ENCODE measurements at regions not wholly inside any gene's neighbourhood (a gene's known extent, or its start where the extent isn't known, plus 50 kb on each side); places are given as distances from the start of the nearest gene placed in this dataset.
"Not testable (repeated sequence)": the region's sequence is repeated elsewhere in the genome, so short reads cannot be mapped to it uniquely, and the experiment has no call there.

DNA sequence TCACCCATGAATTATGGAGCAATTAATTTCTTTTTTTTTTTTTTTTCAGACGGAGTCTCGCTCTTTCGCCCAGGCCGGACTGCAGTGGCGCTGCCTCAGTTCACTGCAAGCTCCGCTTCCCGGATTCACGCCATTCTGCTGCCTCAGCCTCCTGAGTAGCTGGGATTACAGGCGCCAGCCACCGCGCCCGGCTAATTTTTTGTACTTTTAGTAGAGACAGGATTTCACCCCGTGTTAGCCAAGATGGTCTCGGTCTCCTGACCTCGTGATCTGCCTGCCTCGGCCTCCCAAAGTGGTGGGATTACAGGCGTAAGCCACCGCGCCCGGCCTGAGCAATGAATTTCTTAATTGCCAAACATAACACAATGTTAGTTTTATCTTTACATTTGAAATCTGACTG is 1261.2 kb downstream of the CDH11 start:
- H3K36me3 Mint-ChIP-seq; H3K27ac Mint-ChIP-seq; H3K27me3 Mint-ChIP-seq; H3K9me3 Mint-ChIP-seq (ENCODE audit: low read depth); H3K4me1 Mint-ChIP-seq; CTCF ChIA-PET; ATAC-seq; DNase-seq; H3K4me3 Mint-ChIP-seq: not testable (repeated sequence)

DNA sequence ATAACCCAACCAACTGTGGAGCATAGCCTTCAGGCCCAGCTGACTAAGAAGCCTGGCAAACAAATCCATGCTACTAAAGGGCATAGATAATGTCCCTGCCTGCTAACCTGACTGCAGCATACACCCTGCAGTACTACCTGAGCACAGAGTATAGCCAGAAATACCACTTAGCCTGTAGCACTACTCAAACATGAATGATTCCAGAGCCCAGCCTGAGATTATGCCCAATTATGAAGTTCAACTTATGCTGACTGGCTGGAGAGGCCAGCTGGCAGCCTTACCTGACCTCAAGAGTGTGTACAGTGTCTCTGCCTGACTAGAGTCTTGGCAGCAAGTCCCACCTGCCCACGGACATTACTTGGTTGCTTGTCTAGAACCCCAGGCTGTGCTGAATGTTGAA is 1265.3 kb downstream of the CDH11 start:
- H3K4me3 Mint-ChIP-seq: no peak overlapping the region
- no peak overlapping the region for H3K27ac Mint-ChIP-seq
- no peaks in the 10 kb centered on the region for H3K4me1 Mint-ChIP-seq
- CTCF ChIA-PET: no interaction called here
- no peaks in the 10 kb centered on the region for H3K36me3 Mint-ChIP-seq
- DNase-seq (no peak), ATAC-seq (no peak)
- H3K27me3 Mint-ChIP-seq: no peaks in the 10 kb centered on the region
- H3K9me3 Mint-ChIP-seq (ENCODE audit: low read depth): peaks cover 6% of the 10 kb centered on the region

DNA sequence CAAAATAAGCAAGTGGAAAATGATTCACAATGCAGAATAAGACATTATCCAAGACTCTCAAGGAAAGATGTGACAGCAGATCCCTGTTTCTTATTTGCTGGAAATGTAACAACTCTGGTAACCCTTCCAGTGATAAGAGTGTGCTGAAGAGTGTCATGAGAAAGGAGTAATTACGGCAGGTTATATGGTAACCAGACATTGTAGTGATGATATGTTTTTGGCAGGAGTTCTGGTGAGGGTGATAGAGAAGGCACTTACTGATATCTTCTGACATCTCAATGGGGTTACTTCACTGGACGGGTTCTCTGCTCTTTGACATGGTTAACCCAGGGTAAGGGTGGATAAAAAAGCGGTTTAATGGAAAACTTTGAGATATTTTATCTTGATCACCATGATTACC is 1270.9 kb downstream of the CDH11 start:
- H3K36me3 Mint-ChIP-seq: no peaks in the 10 kb centered on the region
- no peaks in the 10 kb centered on the region for H3K4me1 Mint-ChIP-seq
- H3K9me3 Mint-ChIP-seq (ENCODE audit: low read depth): peaks cover 25% of the 10 kb centered on the region
- H3K4me3 Mint-ChIP-seq: no peak overlapping the region
- DNase-seq: no peak
- no peak overlapping the region for H3K27ac Mint-ChIP-seq
- CTCF ChIA-PET: no interaction called here
- H3K27me3 Mint-ChIP-seq: no peaks in the 10 kb centered on the region
- ATAC-seq: no peak

DNA sequence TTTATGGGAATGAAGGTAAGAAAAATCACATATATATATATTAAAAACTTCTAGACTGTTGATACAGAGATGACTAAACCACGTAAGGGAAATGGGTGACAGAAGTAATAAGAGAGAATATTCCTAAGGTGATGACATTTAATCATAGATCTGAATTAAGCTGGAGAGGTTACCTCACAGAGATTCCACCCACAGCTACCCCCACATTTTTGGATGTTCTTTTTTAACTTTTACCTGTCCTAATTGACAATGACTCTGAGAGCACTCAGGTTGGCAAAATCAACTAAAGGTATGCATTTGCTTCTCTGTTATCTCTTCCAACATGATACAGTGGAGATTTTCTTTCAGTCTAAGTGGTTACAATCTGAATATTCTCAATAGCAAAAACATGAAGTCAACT is 1280.6 kb downstream of the CDH11 start:
- peaks cover 20% of the 10 kb centered on the region for H3K9me3 Mint-ChIP-seq (ENCODE audit: low read depth)
- CTCF ChIA-PET: no interaction called here

DNA sequence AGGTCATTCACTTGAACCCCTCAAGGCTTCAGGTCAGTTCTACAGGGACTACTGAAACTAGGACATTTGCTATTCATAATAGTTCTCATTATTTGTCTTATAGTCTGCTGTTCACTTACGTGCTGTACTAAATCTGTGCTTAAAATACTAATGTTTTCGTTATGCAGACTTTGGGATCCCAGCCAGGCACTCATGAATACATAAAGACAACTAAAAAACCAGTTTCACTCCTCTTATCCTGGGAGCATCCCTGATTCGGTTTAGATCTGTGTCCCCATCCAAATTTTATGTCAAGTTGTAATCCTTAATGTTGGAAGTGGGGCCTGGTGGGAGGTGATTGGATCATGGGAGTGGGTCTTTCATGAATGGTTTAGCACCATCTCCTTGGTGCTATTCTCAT is 1291.8 kb downstream of the CDH11 start:
- Mint-ChIP-seq H3K4me1 (no peaks in the 10 kb centered on the region), H3K36me3 (no peaks in the 10 kb centered on the region), H3K27ac (no peak overlapping the region), H3K9me3 (ENCODE audit: low read depth) (peaks cover 14% of the 10 kb centered on the region), H3K4me3 (no peak overlapping the region), H3K27me3 (no peaks in the 10 kb centered on the region)
- DNase-seq: no peak
- no peak for ATAC-seq
- CTCF ChIA-PET: no interaction called here

More for the DNA sequence above, 1280.6 kb downstream of the CDH11 start:
- Mint-ChIP-seq H3K4me3 (no peak overlapping the region), H3K27ac (no peak overlapping the region), H3K36me3 (no peaks in the 10 kb centered on the region), H3K4me1 (no peaks in the 10 kb centered on the region), H3K27me3 (no peaks in the 10 kb centered on the region)
- DNase-seq (no peak), ATAC-seq (no peak)

DNA sequence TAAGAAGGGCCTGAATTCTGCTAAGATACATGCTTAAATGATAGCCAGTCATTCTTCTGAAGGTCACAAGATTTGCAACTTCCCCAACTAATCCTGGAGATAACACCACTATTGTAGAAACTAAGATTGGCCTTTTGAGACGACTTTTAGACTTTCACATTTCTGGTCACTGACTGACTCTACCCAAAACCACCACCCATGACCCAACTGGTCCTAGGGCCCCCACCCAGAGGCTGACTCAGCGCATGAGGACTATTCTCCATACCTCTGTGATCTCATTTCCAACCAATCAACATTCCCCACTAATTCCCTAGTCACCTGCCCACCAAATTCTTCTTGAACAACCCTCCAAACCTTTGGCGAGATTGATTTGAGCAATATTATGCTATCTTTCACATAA is 1299.0 kb downstream of the CDH11 start:
- H3K27me3 Mint-ChIP-seq: no peaks in the 10 kb centered on the region
- H3K36me3 Mint-ChIP-seq: no peaks in the 10 kb centered on the region
- no peaks in the 10 kb centered on the region for H3K4me1 Mint-ChIP-seq
- no peak overlapping the region for H3K27ac Mint-ChIP-seq
- DNase-seq: no peak
- H3K4me3 Mint-ChIP-seq: no peak overlapping the region
- CTCF ChIA-PET: no interaction called here
- no peak for ATAC-seq
- H3K9me3 Mint-ChIP-seq (ENCODE audit: low read depth): peaks cover 11% of the 10 kb centered on the region

DNA sequence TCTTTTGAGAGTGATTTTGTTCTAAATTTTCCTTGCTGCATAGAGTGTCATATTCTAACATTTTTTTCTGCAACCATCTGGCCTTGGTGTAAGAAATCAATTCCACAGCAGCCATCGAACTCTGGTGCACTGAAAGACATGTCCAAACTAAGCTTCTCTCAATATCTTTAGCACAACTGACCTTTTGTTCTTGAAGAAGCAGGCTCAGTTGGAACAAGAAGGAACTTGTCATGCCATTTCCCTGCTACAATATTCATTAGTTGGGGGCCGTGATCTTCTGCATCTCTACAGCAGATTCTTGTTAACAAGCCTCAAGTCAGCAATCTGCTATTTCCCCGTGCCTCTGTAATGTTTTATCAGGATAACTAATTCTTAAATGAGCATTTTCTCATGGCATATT is 1305.6 kb downstream of the CDH11 start:
- Mint-ChIP-seq H3K27ac (no peak overlapping the region), H3K4me1 (no peaks in the 10 kb centered on the region), H3K36me3 (no peaks in the 10 kb centered on the region), H3K27me3 (no peaks in the 10 kb centered on the region), H3K9me3 (ENCODE audit: low read depth) (peaks cover 6% of the 10 kb centered on the region), H3K4me3 (no peak overlapping the region)
- ATAC-seq: no peak
- DNase-seq: no peak
- CTCF ChIA-PET: no interaction called here

DNA sequence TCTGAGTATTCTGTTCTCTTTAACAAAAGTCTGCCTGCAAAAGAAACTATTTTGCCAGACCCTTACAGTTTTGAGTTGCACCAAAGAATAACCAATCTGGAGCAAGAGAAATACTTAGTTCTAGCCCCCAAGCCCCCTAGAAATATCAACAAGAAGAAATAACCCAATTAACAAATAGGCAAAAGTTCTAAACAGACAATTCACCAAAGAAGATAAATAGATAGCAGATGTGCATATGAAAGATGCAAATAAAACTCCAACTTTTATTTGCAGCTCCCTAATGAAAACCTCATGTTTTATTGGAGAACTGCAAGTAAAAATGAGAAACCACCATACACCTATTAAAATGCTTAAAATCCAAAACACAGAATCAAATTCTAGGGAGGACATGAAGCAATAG is 1308.0 kb downstream of the CDH11 start:
- ATAC-seq: no peak
- CTCF ChIA-PET: no interaction called here
- no peaks in the 10 kb centered on the region for H3K27me3 Mint-ChIP-seq
- no peak overlapping the region for H3K4me3 Mint-ChIP-seq
- no peak for DNase-seq
- peaks cover 5% of the 10 kb centered on the region for H3K9me3 Mint-ChIP-seq (ENCODE audit: low read depth)
- H3K36me3 Mint-ChIP-seq: no peaks in the 10 kb centered on the region
- no peak overlapping the region for H3K27ac Mint-ChIP-seq
- H3K4me1 Mint-ChIP-seq: no peaks in the 10 kb centered on the region

DNA sequence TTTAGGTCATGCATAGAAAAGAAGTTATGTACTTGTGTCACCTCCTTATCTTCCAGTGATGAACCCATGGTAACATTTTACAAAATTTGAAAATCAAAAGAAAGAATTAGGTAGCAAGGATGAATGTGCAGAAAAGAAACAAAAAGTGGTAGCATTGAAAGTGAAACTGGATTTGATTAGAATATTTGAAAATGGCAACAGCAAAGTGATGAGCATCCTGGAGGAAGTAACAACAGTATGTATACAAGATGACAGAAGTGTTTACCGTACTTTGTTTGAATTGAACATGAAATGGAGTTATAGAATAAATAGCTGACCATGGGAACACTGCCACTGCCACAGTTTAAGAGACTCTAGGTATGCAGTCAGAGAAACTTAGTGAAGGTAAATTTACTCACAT is 1313.1 kb downstream of the CDH11 start:
- H3K27ac Mint-ChIP-seq: no peak overlapping the region
- H3K27me3 Mint-ChIP-seq: no peaks in the 10 kb centered on the region
- DNase-seq (no peak), ATAC-seq (no peak)
- H3K4me3 Mint-ChIP-seq: no peak overlapping the region
- H3K9me3 Mint-ChIP-seq (ENCODE audit: low read depth): peaks cover 9% of the 10 kb centered on the region
- no peaks in the 10 kb centered on the region for H3K36me3 Mint-ChIP-seq
- no peaks in the 10 kb centered on the region for H3K4me1 Mint-ChIP-seq
- CTCF ChIA-PET: no interaction called here

DNA sequence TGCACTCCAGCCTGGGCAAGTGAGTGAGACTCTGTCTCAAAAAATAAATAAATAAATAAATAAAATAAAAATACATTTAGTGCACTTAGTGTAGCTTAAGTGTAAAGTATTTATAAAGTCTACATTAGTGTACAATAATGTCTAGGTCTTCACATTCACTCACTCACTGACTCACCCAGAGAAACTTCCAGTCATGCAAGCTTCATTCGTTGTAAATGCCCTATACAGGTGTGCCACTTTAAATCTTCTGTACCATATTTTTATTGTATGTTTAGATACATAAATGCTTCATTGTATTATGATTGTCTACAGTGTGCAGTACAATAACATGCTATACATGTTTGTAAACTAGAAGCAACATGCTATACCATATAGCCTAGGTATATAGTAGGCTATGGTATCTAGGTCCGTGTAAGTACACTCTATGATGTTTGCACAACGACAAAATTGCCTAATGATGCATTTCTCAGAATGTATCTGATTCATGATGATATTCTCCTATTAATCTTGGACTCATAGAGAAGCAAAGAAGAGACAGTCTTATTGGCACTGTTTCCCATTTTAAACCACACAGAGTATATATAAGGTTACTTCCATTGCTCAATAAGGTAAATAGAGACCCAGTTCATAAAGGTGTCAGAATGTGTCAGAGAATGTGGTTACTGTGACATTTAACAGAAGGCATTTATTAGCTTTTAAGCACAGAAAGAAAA is 1314.9 kb downstream of the CDH11 start:
- H3K9me3 Mint-ChIP-seq (ENCODE audit: low read depth): peaks cover 9% of the 10 kb centered on the region
- DNase-seq: no peak

DNA sequence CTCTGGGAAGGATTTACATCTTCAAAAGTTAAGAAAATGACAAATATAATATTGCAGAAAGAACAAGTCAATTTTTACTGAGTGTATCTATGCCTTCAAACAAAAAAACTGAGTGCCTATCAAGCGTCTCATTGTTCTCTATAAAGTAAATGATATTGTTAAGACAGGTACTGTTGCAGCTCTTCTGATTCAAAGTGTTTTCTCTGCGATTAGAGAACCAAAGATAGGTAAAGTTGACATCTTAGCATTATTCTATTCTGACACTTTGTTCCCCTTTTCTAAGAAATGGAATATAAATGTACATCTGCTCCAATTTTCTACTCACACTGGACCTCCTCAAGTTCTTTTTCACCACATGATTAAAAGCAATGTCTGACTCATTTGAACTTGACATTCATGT is 1317.7 kb downstream of the CDH11 start:
- no peaks in the 10 kb centered on the region for H3K27me3 Mint-ChIP-seq
- no peak overlapping the region for H3K27ac Mint-ChIP-seq
- no peaks in the 10 kb centered on the region for H3K4me1 Mint-ChIP-seq
- CTCF ChIA-PET: no interaction called here
- no peak overlapping the region for H3K4me3 Mint-ChIP-seq
- no peaks in the 10 kb centered on the region for H3K36me3 Mint-ChIP-seq
- ATAC-seq: no peak
- DNase-seq: no peak
- H3K9me3 Mint-ChIP-seq (ENCODE audit: low read depth): peaks cover 9% of the 10 kb centered on the region

More for the DNA sequence above, 1314.9 kb downstream of the CDH11 start:
- Mint-ChIP-seq H3K4me3 (no peak overlapping the region), H3K27ac (no peak overlapping the region), H3K27me3 (no peaks in the 10 kb centered on the region), H3K36me3 (no peaks in the 10 kb centered on the region), H3K4me1 (no peaks in the 10 kb centered on the region)
- no peak for ATAC-seq
- CTCF ChIA-PET: no interaction called here

DNA sequence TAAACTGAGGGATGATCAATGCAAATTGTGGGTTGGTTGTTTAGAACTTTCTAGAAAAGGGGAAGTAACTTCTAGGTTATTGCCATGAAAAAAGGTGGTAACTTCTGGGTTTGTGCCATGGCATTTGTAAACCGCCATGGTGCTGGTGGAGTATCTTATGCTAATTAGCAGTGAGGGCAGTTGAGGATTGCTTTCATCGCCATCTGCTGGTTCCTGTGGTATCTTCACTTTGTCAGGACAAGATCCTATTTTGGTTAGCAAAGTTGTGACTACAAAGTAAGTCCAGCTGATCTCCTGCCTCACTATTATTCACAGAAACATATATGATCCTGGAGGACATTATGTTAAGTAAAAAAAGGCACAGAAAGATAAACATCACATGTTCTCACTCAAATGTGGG is 1332.3 kb downstream of the CDH11 start:
- no peak for DNase-seq
- CTCF ChIA-PET: no interaction called here
- Mint-ChIP-seq H3K4me1 (no peaks in the 10 kb centered on the region), H3K4me3 (no peak overlapping the region), H3K9me3 (ENCODE audit: low read depth) (peaks cover 27% of the 10 kb centered on the region), H3K27me3 (no peaks in the 10 kb centered on the region), H3K27ac (no peak overlapping the region), H3K36me3 (peaks cover 3% of the 10 kb centered on the region)
- ATAC-seq: no peak

DNA sequence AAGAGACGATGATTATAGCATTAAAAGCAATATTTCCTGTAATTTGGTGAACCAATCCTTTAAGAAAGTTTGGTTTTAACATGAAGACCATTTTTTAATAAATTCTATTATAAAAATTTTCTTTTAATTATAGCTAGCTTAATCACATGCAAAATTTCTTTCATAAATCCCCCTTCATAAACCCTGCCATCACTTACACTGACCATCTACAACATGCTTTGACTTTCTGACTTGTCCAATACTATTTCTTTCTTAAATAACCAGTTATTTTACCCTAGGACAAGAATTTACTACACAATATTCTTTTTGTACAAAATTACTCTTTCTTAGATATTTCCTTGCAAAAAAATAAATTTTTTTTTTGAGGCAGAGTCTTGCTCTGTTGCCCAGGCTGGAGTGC is 1334.8 kb downstream of the CDH11 start:
- H3K36me3 Mint-ChIP-seq: peaks cover 3% of the 10 kb centered on the region
- no peaks in the 10 kb centered on the region for H3K4me1 Mint-ChIP-seq
- no peaks in the 10 kb centered on the region for H3K27me3 Mint-ChIP-seq
- H3K27ac Mint-ChIP-seq: no peak overlapping the region
- H3K9me3 Mint-ChIP-seq (ENCODE audit: low read depth): peaks cover 26% of the 10 kb centered on the region
- ATAC-seq (no peak), DNase-seq (no peak)
- H3K4me3 Mint-ChIP-seq: no peak overlapping the region
- CTCF ChIA-PET: no interaction called here

DNA sequence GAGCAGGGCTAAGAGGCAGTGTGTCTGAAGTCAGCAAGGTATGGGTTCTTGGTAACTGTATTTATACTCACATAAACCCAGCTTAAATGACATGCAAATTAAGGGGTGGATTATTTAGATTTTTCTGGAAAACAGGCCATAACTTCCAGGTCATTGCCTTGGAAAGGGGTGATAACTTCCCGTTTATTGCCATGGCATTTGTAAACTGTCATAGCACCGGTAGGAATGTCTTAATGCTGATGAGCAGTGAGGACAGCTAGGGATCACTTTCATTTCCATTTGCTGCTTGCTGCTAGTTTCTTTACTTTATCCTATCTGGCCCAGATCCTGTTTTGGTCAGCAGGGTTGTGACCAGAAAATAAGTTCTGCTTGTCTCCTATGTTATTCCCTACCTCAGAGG is 1336.7 kb downstream of the CDH11 start:
- no peaks in the 10 kb centered on the region for H3K4me1 Mint-ChIP-seq
- DNase-seq (no peak), ATAC-seq (no peak)
- CTCF ChIA-PET: no interaction called here
- H3K36me3 Mint-ChIP-seq: peaks cover 3% of the 10 kb centered on the region
- peaks cover 20% of the 10 kb centered on the region for H3K9me3 Mint-ChIP-seq (ENCODE audit: low read depth)
- H3K4me3 Mint-ChIP-seq: no peak overlapping the region
- H3K27me3 Mint-ChIP-seq: no peaks in the 10 kb centered on the region
- no peak overlapping the region for H3K27ac Mint-ChIP-seq

DNA sequence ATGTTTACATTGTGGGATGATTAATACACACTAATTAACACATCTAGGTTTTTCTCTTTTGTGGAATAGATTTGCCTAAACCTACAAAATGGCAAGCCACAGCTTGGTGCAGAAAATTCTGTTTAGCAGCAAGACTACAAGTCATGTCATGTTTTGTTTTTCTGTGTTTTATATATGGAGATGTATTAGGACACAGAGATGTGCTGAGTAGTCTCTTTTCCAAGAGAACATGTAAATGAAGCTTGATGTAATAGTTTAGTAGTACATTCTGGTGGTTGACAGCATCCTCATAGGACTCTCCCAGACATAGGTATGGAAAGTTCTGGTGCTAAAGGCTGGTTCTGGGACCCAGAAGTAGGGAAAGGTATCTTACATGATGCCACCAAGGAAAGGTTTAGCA is 1345.4 kb downstream of the CDH11 start:
- Mint-ChIP-seq H3K27ac (no peak overlapping the region), H3K4me3 (no peak overlapping the region), H3K27me3 (no peaks in the 10 kb centered on the region), H3K4me1 (no peaks in the 10 kb centered on the region), H3K9me3 (ENCODE audit: low read depth) (peaks cover 16% of the 10 kb centered on the region), H3K36me3 (no peaks in the 10 kb centered on the region)
- CTCF ChIA-PET: no interaction called here
- no peak for ATAC-seq
- DNase-seq: no peak
